T-cell (primary cell): ENCODE measurements at regions not wholly inside any gene's neighbourhood (a gene's known extent, or its start where the extent isn't known, plus 50 kb on each side); places are given as distances from the start of the nearest gene placed in this dataset.
"Not testable (repeated sequence)": the region's sequence is repeated elsewhere in the genome, so short reads cannot be mapped to it uniquely, and the experiment has no call there.

ENCODE experiments used
- ATAC-seq, 4 experiments: fragments of 200-7000 bp in 3 of 4; fragments of 150-1000 bp in 1 of 4; cut with Tn5 transposase; replicated peaks in 1 of 4; 1 replicate in 3 of 4; 2 replicates in 1 of 4; pipeline ENCODE4 v1.10.0; 2021; ENCODE audit warnings: moderate library complexity in 3 of 4, mild to moderate bottlenecking in 2 of 4, moderate number of reproducible peaks in 1 of 4
- CTCF ChIA-PET, 2 donors: fragments of 300-600 bp; sonication (Branson Sonifier 250); formaldehyde crosslinking; loops; one replicate each; lab custom pipeline; 2022; ENCODE audit warnings: antibody characterized with exemption in 2 of 2; lab: Charles Lee
- POLR2A ChIA-PET, 2 donors: fragments of 300-600 bp; sonication (Branson Sonifier 250); formaldehyde crosslinking; loops; one replicate each; lab custom pipeline; 2022; ENCODE audit warnings: antibody characterized with exemption in 2 of 2; lab: Charles Lee
- DNase-seq, 35 experiments: peaks; one replicate each; pipeline versions ENCODE4 v3.0.0 to v3.0.0-alpha.2; 2013 to 2023
- H3K27ac ChIP-seq: one replicate; pipeline ENCODE4 v1.5.1; 2013; ENCODE audit warnings: low read length
- H3K27me3 ChIP-seq, 2 experiments: replicated peaks in 1 of 2; 1 replicate in 1 of 2; 2 replicates in 1 of 2; pipeline versions ENCODE4 v1.6.1 to v1.7.0; 2013; ENCODE audit warnings: low read length in 1 of 2, mixed read lengths in 1 of 2; ENCODE audit not compliant: control insufficient read depth in 2 of 2, insufficient read depth in 2 of 2; ENCODE audit errors: extremely low read depth in 1 of 2
- H3K36me3 ChIP-seq, 2 donors: 1 replicate in 1 of 2; 2 replicates in 1 of 2; pipeline versions ENCODE4 v1.6.1 to v1.7.0; 2013; ENCODE audit warnings: low read length in 1 of 2; ENCODE audit not compliant: control insufficient read depth in 2 of 2, insufficient read depth in 1 of 2; ENCODE audit errors: extremely low read depth in 1 of 2
- H3K4me1 ChIP-seq, 2 experiments: 1 replicate in 1 of 2; 2 replicates in 1 of 2; pipeline versions ENCODE4 v1.6.1 to v1.7.0; 2013; ENCODE audit warnings: low read length in 2 of 2, mixed read lengths in 1 of 2; ENCODE audit not compliant: insufficient read depth in 2 of 2, control insufficient read depth in 1 of 2; ENCODE audit errors: extremely low read depth in 1 of 2
- H3K4me3 ChIP-seq, 2 donors: 1 replicate in 1 of 2; 2 replicates in 1 of 2; pipeline versions ENCODE4 v1.5.1 to v1.7.0; 2013; ENCODE audit warnings: mild to moderate bottlenecking in 2 of 2, low read length in 1 of 2, moderate library complexity in 1 of 2; ENCODE audit not compliant: control insufficient read depth in 1 of 2; ENCODE audit errors: extremely low read depth in 1 of 2
- H3K9me3 ChIP-seq: 2 replicates; pipeline ENCODE4 v1.7.0; 2013
- H3K27ac Mint-ChIP-seq, 2 donors: one replicate each; pipeline ENCODE4 v1.8.0; 2020 to 2021; ENCODE audit warnings: mild to moderate bottlenecking in 2 of 2, mixed read lengths in 2 of 2
- H3K27me3 Mint-ChIP-seq, 2 donors: one replicate each; pipeline ENCODE4 v1.8.0; 2021 to 2022; ENCODE audit warnings: mixed read lengths in 2 of 2
- H3K36me3 Mint-ChIP-seq: one replicate; pipeline ENCODE4 v1.8.0; 2021; ENCODE audit warnings: mixed read lengths
- H3K4me1 Mint-ChIP-seq, 3 donors: one replicate each; pipeline ENCODE4 v1.8.0; 2020 to 2022; ENCODE audit warnings: mixed read lengths in 3 of 3, mild to moderate bottlenecking in 1 of 3
- H3K4me3 Mint-ChIP-seq, 3 donors: one replicate each; pipeline ENCODE4 v1.8.0; 2020 to 2022; ENCODE audit warnings: mild to moderate bottlenecking in 3 of 3, mixed read lengths in 3 of 3, moderate library complexity in 3 of 3
- H3K9me3 Mint-ChIP-seq, 3 donors: one replicate each; pipeline ENCODE4 v1.8.0; 2020 to 2022; ENCODE audit warnings: mixed read lengths in 3 of 3
- WGBS: methylation state at CpG from one replicate; pipeline ENCODE4 v1.1.5; 2013; ENCODE audit warnings: missing lambda C conversion rate; ENCODE audit not compliant: insufficient coverage; 5-methylcytosine and 5-hydroxymethylcytosine counted together

DNA sequence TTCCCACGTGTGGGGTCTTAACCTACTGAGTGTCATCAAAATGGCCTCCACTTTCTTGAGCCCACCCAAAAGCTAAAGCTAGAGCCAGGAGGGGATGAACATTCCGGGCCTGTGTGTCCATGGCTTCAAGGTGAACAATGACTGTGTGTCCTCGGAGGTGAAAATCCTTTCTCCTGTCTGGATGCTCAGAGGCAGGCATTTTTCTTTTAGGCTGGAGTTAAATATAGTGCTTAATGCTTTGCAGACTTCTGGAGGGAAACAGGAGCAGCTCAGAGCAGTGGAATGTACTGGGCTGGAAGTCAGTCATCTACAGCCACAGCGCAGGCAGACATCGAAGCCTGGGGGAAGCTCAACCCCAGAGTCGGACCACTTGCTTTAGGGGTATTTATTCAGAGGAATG lies 68.6 kb upstream of the TMEM45B start:
- CTCF ChIA-PET: no interaction called here
- H3K27ac Mint-ChIP-seq: no peak overlapping the region
- POLR2A ChIA-PET: no interaction called here

DNA sequence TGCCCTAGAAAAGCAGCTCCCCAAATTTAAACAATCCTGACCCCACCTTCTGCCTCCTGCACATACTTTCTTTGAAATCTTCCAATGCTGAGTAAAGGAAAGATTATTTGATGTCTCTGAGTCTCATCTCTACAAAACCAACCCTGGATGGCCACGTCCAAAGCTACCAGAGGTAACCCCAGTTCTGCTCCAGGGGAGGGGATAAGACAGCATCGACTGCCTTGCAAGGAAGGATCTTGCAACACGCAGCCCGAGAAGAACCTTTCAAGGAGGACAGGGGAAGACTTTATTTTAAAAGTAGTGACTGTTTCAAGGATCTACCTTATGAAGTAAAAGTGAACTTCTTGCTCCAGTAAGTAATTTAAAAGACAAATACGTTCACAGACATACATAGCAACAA lies 66.5 kb upstream of the TMEM45B start:
- H3K4me3 ChIP-seq: no peak overlapping the region
- H3K4me1 Mint-ChIP-seq: peaks cover 0 to 8% (median 5%) of the 10 kb centered on the region in 3 donors
- H3K4me1 ChIP-seq: peaks cover 0 to 9% of the 10 kb centered on the region in 2 experiments
- no peak overlapping the region for H3K27ac ChIP-seq
- H3K27me3 ChIP-seq: peaks cover 5 to 15% of the 10 kb centered on the region in 2 experiments
- WGBS: no CpG with 5 or more reads among the region's 5 CpGs
- ChIA-PET CTCF (interaction anchor here in 1 of 2 donors (1.1 kb wide), 1 partner anchor 864 kb away, joined by 3 read pairs; no protein-coding TSS in a partner anchor), POLR2A (no interaction called here)
- peaks cover 4% of the 10 kb centered on the region for H3K36me3 Mint-ChIP-seq
- DNase-seq (no peak), ATAC-seq (no peak)
- no peaks in the 10 kb centered on the region for H3K9me3 ChIP-seq
- H3K36me3 ChIP-seq: no peaks in the 10 kb centered on the region
- H3K9me3 Mint-ChIP-seq: peaks cover 0 to 4% (median 0%) of the 10 kb centered on the region in 3 donors
- H3K27me3 Mint-ChIP-seq: peaks cover 0 to 12% of the 10 kb centered on the region in 2 donors
- H3K4me3 Mint-ChIP-seq: peak overlapping the region in 1 of 3 donors; percentile 39
- no peak overlapping the region for H3K27ac Mint-ChIP-seq

More for the DNA sequence above, 68.6 kb upstream of the TMEM45B start:
- no peak overlapping the region for H3K27ac ChIP-seq
- no peak overlapping the region for H3K4me3 Mint-ChIP-seq
- peaks cover 0 to 8% of the 10 kb centered on the region in 2 donors for H3K27me3 Mint-ChIP-seq
- no peaks in the 10 kb centered on the region for H3K9me3 ChIP-seq
- peaks cover 5 to 9% of the 10 kb centered on the region in 2 experiments for H3K27me3 ChIP-seq
- H3K4me3 ChIP-seq: no peak overlapping the region
- no peaks in the 10 kb centered on the region for H3K36me3 Mint-ChIP-seq
- peaks cover 0 to 8% (median 5%) of the 10 kb centered on the region in 3 donors for H3K4me1 Mint-ChIP-seq
- ATAC-seq: no peak
- DNase-seq: no peak
- no peaks in the 10 kb centered on the region for H3K9me3 Mint-ChIP-seq
- peaks cover 0 to 9% of the 10 kb centered on the region in 2 experiments for H3K4me1 ChIP-seq
- no peaks in the 10 kb centered on the region for H3K36me3 ChIP-seq
- WGBS: 87% methylated on average over 6 of the region's 6 CpGs

DNA sequence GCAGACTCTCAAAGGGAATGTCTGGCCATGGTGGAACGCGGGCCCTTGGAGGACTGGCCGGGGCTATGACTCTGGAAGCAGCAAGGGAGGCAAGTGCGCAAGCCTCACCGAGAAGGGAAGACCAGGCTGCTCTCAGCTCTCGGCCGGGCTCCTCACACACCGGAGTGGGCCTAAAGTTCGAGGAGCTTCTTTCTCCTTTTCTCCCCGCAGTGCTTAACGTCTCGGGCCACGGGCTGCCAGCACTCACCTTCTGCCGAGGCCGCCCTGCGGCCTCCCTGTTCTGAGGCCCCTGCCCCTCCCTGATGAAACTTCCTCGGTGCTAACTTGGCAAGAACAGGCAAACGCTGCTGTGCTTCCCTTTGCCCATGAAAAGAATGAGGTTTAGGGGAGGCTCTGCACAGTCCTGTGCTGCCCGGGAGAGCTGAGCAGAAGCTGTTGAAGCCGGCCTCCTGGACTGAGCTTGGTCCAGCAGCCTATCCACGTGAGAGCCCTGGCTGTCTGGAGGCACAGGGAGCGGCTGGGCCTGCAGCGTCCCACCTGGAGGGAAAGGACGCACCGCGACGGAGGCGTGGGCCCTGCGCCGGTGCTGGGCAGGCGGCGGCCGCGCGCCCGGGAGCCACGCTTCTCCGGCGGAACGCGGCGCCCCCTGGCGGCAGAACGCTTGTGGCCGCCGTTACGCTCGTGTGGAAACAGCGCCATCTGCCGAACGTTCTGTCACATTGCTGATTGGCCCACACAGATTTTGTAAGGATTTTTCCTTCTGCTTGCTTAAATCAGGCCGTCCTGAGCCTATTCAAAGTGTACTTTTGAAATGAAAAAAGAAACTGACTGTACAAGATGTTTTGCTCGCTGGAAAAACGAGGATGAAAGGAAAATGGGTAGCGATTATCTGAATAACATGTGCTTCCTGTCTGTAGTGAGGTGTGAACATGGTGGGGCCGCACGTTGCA lies 65.0 kb upstream of the TMEM45B start:
- Mint-ChIP-seq H3K4me1 (peaks cover 0 to 8% (median 5%) of the 10 kb centered on the region in 3 donors), H3K27ac (no peak overlapping the region), H3K9me3 (peaks cover 0 to 9% (median 2%) of the 10 kb centered on the region in 3 donors), H3K4me3 (peak overlapping the region in 2 of 3 donors; percentile 29 to 43), H3K36me3 (peaks cover 4% of the 10 kb centered on the region), H3K27me3 (peaks cover 0 to 13% of the 10 kb centered on the region in 2 donors)
- ChIA-PET POLR2A (no interaction called here), CTCF (interaction anchor here (0.6 to 1.7 kb wide), 8 partner anchors 9 to 520 kb away, joined by 3 to 6 read pairs (median 4); partner anchors contain the start of gene PRDM10 (in 1 of the 2))
- peak; percentile 90 to 93 (median 91) for ATAC-seq
- 17% methylated on average over 54 of the region's 57 CpGs for WGBS
- Histone ChIP-seq H3K36me3 (no peaks in the 10 kb centered on the region), H3K9me3 (no peaks in the 10 kb centered on the region), H3K4me1 (peaks cover 0 to 9% of the 10 kb centered on the region in 2 experiments), H3K4me3 (peak overlapping the region; percentile 34 to 45), H3K27ac (no peak overlapping the region), H3K27me3 (peaks cover 5 to 15% of the 10 kb centered on the region in 2 experiments)
- peak; percentile 40 to 90 (median 71) for DNase-seq

- Histone ChIP-seq H3K27ac (no peak overlapping the region), H3K4me1 (peaks cover 0 to 9% of the 10 kb centered on the region in 2 experiments), H3K9me3 (no peaks in the 10 kb centered on the region), H3K4me3 (no peak overlapping the region), H3K36me3 (no peaks in the 10 kb centered on the region), H3K27me3 (peaks cover 5 to 15% of the 10 kb centered on the region in 2 experiments)
- 80% methylated on average over 1 of the region's 3 CpGs for WGBS
- Mint-ChIP-seq H3K4me3 (no peak overlapping the region), H3K27me3 (peaks cover 0 to 15% of the 10 kb centered on the region in 2 donors), H3K9me3 (peaks cover 4 to 13% (median 11%) of the 10 kb centered on the region in 3 donors), H3K4me1 (peaks cover 0 to 8% (median 5%) of the 10 kb centered on the region in 3 donors), H3K27ac (no peak overlapping the region), H3K36me3 (peaks cover 7% of the 10 kb centered on the region)
- POLR2A ChIA-PET: no interaction called here
- no peak for ATAC-seq
- CTCF ChIA-PET: interaction anchor here in 1 of 2 donors (1.7 kb wide), 1 partner anchor 387 kb away, joined by 6 read pairs; no protein-coding TSS in a partner anchor
- DNase-seq: no peak
Measured at GRCh38 chr11:129751511-129751910, 64.1 kb upstream of the TMEM45B start.

GRCh38 chr11:129763569-129763968 lies 52.1 kb upstream of the TMEM45B start:
- H3K4me3 ChIP-seq, CTCF ChIA-PET, H3K4me1 ChIP-seq, H3K4me1 Mint-ChIP-seq, DNase-seq, POLR2A ChIA-PET, H3K27ac Mint-ChIP-seq, H3K4me3 Mint-ChIP-seq, ATAC-seq, H3K9me3 ChIP-seq, H3K9me3 Mint-ChIP-seq, H3K27ac ChIP-seq, H3K36me3 ChIP-seq: not testable (repeated sequence)
- H3K27me3 ChIP-seq: peaks cover 0 to 12% of the 10 kb centered on the region in 2 experiments
- H3K36me3 Mint-ChIP-seq: peaks cover 27% of the 10 kb centered on the region
- WGBS: 72% methylated on average over 2 of the region's 4 CpGs
- peaks cover 3 to 17% of the 10 kb centered on the region in 2 donors for H3K27me3 Mint-ChIP-seq

DNA sequence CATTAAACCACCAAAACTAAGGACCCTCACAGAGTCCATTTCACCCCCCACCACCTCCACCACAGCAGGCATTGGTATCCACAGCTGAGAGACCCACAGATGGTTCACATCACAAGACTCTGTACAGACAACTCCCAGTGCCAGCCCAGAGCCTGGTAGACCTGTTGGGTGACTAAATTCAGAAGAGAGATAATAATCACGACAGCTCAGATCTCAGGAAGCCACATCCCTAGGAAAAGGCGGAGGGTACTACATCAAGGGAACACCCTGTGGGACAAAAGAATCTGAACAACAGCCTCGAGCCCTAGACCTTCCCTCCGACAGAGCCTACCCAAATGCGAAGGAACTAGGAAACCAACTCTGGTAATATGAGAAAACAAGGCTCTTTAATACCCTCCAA lies 51.4 kb upstream of the TMEM45B start:
- H3K4me3 ChIP-seq, DNase-seq, H3K9me3 Mint-ChIP-seq, H3K4me1 ChIP-seq, H3K4me1 Mint-ChIP-seq, H3K36me3 ChIP-seq, POLR2A ChIA-PET, H3K9me3 ChIP-seq, H3K27ac Mint-ChIP-seq, H3K4me3 Mint-ChIP-seq, ATAC-seq, H3K27me3 ChIP-seq, H3K27ac ChIP-seq: not testable (repeated sequence)
- WGBS: no CpG with 5 or more reads among the region's 5 CpGs
- CTCF ChIA-PET: interaction anchor here in 1 of 2 donors (0.7 kb wide), 1 partner anchor 368 kb away, joined by 3 read pairs; no protein-coding TSS in a partner anchor
- Mint-ChIP-seq H3K36me3 (peaks cover 25% of the 10 kb centered on the region), H3K27me3 (peaks cover 3 to 17% of the 10 kb centered on the region in 2 donors)
